ENCODE measurements at regions not wholly inside any gene's neighbourhood (a gene's known extent, or its start where the extent isn't known, plus 50 kb on each side); places are given as distances from the start of the nearest gene placed in this dataset.
A peak's percentile ranks its signal among the peaks of the same experiment; 100 is the strongest.

GRCh38 chr4:31645236-31645635, 925.1 kb downstream of the PCDH7 start:
- no peak for DNase-seq (ENCODE audit: low read depth)

GRCh38 chr4:31647786-31648185, 927.6 kb downstream of the PCDH7 start:
- DNase-seq (ENCODE audit: low read depth): no peak

- DNase-seq (ENCODE audit: low read depth): no peak
Observed at GRCh38 chr4:31649878-31650277, 929.7 kb downstream of the PCDH7 start.

- DNase-seq (ENCODE audit: low read depth): no peak
Observed at GRCh38 chr4:31651541-31651940, 931.4 kb downstream of the PCDH7 start.

- DNase-seq (ENCODE audit: low read depth): peak; percentile 75
Observed at GRCh38 chr4:31655328-31655727, 935.2 kb downstream of the PCDH7 start.

DNA sequence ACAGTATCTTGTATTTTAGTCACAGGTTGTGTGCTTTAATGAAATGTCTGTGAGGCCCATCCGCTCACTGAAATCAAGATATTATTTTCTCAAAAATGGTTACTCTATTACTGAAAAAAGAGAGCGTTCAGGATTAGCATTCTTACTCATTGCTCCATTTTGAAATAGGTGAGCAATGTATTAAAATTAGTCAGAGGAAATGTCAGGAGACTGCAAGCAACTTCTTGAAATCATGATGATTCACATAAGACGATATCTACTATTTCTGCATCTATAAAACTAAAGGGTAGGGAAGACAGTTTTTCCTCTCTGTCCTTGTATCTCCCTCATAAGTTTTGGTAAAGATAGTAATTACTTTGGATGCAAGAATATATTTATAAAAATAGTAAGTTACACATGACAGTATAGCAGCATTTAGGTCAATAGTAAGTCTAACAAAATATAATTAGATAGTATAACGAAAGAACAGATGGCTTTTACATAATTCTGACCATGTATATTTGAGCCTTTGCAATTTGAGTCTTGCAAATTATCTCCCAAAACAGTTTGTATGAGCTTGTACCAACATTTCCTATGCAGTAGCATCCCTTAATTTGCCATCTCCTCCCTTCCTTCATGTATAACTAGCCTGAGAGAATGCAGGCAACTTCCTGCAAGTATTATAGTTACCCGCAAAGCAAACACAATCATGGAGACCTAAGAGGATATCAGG, 937.8 kb downstream of the PCDH7 start:
- DNase-seq (ENCODE audit: low read depth): peak; percentile 79

DNA sequence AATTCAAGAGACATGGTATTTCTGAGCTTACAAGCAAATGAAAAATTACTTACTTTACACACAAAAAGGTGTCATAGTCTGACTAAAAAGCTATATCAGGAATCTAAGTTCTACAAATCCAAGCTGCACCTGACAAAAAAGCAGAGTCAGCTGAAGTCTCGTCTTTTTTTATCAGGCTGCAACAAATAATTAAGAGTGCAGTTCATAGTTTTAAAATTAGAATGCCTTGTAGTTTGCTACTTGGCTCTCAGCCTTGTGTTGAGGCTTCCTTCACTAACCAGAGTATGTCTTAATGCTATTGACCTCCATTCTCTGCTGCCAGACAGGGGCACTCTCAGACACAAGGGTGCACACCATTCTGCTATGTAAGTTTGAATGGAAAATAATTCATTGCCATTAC, 940.7 kb downstream of the PCDH7 start:
- DNase-seq (ENCODE audit: low read depth): no peak

DNA sequence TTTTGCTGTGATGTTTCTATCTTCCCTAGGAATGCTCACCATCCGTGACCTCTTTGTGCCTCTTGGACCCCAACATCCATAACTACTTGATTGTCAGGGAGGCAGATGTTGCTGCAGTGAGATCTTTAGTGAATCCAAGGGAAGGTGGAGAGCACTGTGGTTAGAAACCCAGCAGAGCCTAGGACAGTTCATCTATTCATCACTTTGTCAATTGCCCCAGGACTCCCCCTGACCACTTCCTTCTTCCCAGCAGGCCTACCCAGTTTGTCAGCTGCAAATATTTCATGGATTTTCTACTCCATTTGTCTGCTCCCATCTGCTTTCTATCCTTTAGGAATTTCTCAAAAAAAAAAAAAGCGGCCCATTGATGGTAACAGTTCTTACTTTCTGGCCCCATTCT, 942.8 kb downstream of the PCDH7 start:
- no peak for DNase-seq (ENCODE audit: low read depth)

DNA sequence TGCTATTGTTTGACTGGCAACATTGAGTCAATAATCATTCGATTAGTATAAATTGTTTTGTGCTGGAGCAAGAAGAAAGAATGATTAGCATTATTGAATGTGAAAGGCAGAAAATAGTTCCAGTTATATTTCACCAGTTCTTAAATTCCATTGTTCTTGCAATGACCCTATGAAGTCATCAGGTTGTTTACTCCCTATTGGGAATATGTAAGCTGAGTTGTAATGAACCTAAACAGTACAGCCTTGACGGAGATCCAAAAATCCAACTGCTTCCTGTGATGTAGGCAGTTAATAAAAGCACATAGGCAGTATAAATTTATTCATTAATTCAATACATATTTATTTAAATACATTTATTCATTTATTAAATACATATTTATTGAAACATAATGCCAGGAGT, 947.5 kb downstream of the PCDH7 start:
- DNase-seq (ENCODE audit: low read depth): peak; percentile 9

DNA sequence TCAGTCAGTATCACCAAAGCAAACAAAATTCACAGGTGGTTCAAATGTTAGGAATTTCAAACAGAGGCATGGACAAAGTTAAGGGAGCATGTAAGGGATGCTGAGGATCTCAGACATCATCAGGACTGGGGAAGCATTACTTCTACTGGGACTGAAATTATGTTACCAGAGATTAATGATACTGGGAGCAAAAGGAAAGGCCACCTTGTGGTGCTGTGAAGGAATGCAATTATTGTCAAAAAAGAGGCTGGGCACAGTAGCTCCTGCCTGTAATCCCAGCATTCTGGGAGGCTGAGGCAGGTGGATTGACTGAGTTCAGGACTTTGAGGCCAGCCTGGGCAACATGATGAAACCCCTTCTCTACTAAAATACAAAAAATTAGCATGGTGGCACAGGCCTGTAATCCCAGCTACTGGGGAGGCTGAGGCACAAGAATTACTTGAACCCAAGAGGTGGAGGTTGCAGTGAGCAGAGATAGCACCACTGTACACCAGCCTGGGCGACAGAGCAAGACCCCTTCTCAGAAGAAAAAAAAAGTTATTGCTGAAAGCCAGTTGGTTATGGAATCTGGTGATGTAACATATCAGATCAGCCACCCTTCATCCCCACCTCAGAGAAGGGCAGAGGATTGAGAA, 954.3 kb downstream of the PCDH7 start:
- peak; percentile 29 for DNase-seq (ENCODE audit: low read depth)

- no peak for DNase-seq (ENCODE audit: low read depth)
Observed at GRCh38 chr4:31678356-31678755, 958.2 kb downstream of the PCDH7 start.

DNA sequence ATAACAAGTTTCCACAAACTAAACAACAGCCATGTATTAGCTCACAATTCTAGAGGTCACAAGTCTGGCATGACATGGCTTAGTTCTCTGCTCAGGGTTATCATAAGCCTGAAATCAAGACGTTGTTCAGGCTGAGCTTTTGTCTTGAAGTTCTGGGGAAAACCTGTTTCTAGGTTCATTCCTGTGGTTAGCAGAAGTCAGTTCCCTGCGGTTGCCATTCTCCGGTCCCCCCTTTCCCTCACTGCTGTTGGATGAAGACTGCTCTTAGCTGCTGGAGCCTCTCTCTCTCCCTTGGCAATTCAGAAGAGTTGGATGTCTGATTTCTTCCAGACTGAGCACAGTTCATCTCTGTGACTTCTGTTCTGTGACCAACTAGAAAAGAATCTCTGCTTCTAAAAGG, 962.6 kb downstream of the PCDH7 start:
- peak; percentile 22 for DNase-seq (ENCODE audit: low read depth)

- no peak for DNase-seq (ENCODE audit: low read depth)
Observed at GRCh38 chr4:31687717-31688342, 967.7 kb downstream of the PCDH7 start.

DNA sequence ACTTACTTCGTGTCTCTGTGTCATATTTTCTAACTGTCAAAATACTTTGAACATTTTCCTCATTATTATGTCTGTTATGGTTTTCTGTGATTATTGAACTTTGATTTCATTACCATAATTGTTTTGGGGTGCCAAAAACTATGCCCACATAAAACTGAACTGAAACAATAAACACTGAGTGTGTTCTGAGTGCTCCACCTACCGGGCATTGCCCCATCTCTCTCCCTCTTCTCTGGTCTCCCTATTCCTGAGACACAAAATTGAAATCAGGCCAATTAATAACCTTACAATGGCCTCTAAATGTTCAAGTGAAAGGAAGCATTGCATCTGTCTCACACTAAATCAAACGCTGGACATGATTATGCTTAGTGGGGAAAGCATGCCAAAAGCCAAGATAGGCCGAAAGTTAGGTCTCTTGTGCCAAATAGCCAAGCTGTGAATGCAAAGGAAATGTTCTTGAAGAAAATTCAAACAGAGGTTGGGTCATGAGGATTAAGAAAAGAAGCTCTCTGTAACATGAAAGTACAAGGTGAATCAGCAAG, 972.3 kb downstream of the PCDH7 start:
- peak; percentile 67 for DNase-seq (ENCODE audit: low read depth)

DNA sequence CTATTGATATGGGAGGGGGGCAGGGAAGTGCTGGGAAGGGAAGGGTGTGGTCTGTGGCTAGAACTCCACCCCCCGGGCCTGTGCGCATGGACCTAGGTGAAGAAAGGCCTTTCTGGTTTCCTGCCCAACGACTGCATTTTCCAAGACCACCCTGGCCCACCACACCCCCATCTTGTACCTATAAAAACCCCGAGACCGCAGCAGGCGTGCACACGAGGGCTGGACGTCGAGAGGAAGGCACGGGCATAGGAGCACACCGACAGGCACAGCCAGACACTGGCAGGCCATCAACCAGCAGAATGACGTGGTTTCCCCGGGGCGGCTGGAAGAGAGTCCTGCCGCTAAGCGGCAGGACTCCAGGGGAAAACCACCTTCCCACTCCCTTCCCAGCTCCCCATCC, 981.1 kb downstream of the PCDH7 start:
- no peak for DNase-seq (ENCODE audit: low read depth)

DNA sequence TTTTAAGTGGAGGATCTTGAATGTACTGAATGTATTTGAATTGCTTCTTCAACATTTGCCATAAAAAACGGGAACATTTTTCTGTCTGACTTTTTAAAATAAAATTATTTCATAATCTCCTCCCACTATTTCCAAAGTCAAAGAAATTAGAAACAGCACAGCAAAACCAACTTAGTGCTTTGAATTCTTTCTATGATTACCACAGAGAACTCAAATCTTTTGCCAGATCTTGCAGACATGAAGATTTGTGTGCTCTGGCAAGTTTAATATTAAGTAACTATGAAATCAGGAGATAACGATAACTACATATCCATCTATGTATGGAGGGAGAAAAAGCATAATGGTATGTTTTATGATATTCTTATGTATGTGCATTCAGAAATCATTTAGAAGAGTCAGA, 982.2 kb downstream of the PCDH7 start:
- peak; percentile 76 for DNase-seq (ENCODE audit: low read depth)

GRCh38 chr4:31714238-31714637, 994.1 kb downstream of the PCDH7 start:
- DNase-seq (ENCODE audit: low read depth): no peak

DNA sequence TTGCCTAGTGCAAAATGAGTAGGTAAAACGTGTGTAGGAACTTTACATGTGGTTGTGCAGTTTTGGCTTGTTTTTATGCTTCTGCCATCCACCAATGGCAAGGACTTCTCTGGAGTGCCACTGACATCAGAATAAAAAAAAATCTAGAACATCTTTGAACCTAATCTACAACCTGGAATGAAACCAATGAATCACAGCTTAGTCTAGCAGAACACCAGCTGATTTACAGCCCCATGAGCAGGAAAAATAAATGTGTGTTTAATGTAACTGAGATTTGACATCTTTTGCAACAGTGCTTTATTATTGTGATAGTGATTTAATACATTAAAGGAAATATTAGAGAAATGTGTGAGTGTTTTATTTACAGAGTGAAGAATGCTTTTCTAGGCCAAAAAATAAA, 995.1 kb downstream of the PCDH7 start:
- peak; percentile 74 for DNase-seq (ENCODE audit: low read depth)

DNA sequence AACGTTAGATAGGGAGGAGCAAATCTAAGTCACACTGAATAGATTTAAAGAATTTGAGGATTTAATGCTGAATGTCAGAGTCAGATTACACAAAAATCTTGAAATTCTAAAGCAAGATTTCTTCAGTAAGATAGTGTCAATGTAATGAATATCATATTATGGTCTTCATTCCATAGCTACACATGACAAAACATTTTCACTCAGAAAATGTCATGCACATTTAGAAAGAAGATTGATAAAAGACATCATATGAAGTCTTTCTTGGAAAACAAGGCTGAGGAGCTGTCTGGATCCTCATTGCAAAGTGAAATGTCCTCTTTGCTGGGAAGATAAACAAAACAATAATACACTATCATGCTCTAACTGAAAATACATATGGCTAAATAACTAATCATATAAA, 1006.9 kb downstream of the PCDH7 start:
- no peak for DNase-seq (ENCODE audit: low read depth)

DNA sequence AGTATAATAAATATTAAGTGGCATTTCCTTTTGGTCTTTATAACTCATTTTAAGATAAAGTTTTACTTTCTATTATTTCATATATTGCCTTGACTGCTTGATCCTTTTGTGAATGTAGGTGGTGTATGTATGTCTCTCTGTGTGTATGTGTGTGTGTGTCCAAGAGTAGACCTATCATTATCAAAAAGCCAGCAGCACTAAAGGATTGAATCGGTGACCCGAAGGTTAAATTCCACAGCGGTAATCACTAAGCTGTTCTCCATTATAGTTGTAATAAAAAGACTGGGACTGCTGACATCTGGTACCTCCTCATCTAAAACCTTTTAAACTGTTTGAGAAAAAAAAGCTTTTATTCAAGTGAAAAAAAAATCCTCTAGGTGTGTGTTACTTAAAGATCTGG, 1014.8 kb downstream of the PCDH7 start:
- DNase-seq (ENCODE audit: low read depth): no peak

GRCh38 chr4:31737419-31737818, 1017.2 kb downstream of the PCDH7 start:
- DNase-seq (ENCODE audit: low read depth): no peak

DNA sequence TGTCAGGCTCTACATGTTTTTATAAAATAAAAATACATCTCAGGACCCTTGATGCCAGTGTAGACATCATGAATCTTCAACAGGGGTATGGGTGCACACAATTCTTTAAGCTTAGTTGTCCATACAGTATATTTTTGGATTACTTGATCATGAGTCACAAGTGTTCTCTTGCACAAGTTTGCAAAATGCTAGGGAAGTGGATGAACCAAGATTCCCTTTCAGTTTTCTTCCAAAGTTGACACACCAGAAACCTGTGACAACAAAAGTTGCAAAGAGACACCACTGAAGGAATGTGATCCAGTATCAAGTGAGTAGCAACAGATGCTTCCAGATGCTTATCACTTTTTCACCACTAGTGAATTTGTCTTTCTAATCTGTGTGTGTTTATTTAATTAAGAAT, 1021.2 kb downstream of the PCDH7 start:
- DNase-seq (ENCODE audit: low read depth): peak; percentile 21

DNA sequence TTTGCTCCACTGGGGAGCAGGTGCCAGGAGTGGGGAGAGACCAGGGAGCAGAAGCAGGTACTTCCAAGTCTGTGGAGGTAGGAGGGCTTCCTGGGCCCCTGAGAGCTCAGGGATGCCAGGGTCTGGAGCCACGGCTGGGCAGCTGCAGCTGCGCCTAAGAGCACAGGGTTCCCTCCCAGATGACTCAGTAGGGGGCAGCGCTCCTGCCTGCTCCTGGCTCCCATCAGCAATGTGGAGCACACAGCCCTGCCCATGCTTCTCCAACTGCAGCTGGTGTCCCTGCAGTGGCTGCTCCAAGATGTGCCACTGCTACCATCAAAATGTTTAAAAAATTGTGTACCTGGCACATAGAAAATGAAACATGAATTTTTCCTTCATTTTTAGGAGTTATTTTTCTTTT, 1028.2 kb downstream of the PCDH7 start:
- DNase-seq (ENCODE audit: low read depth): no peak
